ENCODE measurements at regions not wholly inside any gene's neighbourhood (a gene's known extent, or its start where the extent isn't known, plus 50 kb on each side); places are given as distances from the start of the nearest gene placed in this dataset.

GRCh38 chr3:1775321-1775720 lies 323.3 kb upstream of the CNTN4 start:
- Histone ChIP-seq H3K27me3 (ENCODE audit: control insufficient read depth in 2 of 2, insufficient read depth in 2 of 2, low read length in 2 of 2) (no peaks in the 10 kb centered on the region), H3K4me3 (no peak overlapping the region), H3K9ac (ENCODE audit: insufficient read depth in 1 of 2, low read depth in 2 of 2, low read length in 2 of 2) (no peak overlapping the region), H4K20me1 (replicated peaks; ENCODE audit: control insufficient read depth, insufficient read depth, low read length) (no peaks in the 10 kb centered on the region), H3K27ac (ENCODE audit: extremely low read depth, low read depth, low read length) (no peak overlapping the region), H3K4me1 (replicated peaks in 1 of 2; ENCODE audit: control insufficient read depth in 2 of 2, insufficient read depth in 2 of 2, low read length in 2 of 2) (no peaks in the 10 kb centered on the region), H3K79me2 (ENCODE audit: control insufficient read depth, insufficient read depth, low read length) (no peaks in the 10 kb centered on the region), H3K9me1 (ENCODE audit: control insufficient read depth, insufficient read depth, low read length) (no peaks in the 10 kb centered on the region), H2AFZ (ENCODE audit: low read depth, low read length) (no peak overlapping the region), H3K9me3 (replicated peaks; ENCODE audit: control insufficient read depth, insufficient read depth, low read depth, low read length) (peaks cover 3% of the 10 kb centered on the region; the same call in 1 of the 2 replicates), H3K4me2 (ENCODE audit: insufficient read depth, low read length) (no peak overlapping the region), H3K36me3 (ENCODE audit: control insufficient read depth, insufficient read depth, low read length) (no peaks in the 10 kb centered on the region)
- DNase-seq (ENCODE audit: extremely low read depth in 1 of 4, low spot score in 3 of 4) (no peak), ATAC-seq (no peak), FAIRE-seq (no peak)
- no peak for TF ChIP-seq LEF1 (IDR thresholded peaks at IDR 0.05)
- no peak for TF ChIP-seq NKRF (IDR thresholded peaks at IDR 0.05; ENCODE audit: borderline replicate concordance)
- TF ChIP-seq TFE3 (CRISPR knock-in tag; IDR thresholded peaks at IDR 0.05), result peak; percentile 57
- no peak for TF ChIP-seq TRIM25 (IDR thresholded peaks at IDR 0.05; ENCODE audit: borderline replicate concordance)
- TF ChIP-seq USF1 (CRISPR knock-in tag; IDR thresholded peaks at IDR 0.05), result no peak
- no TSS peak for BruUV-seq (replicated peaks)
- POLR2A ChIA-PET, result no interaction called here
- under 1% methylated on average over 6 of the region's 6 CpGs for WGBS (ENCODE audit: insufficient coverage, low coverage, missing lambda C conversion rate)
- in situ Hi-C loops (cut with MboI) (no loop called here), intact Hi-C loops (cut with micrococcal nuclease) (no loop called here)
- CTCF ChIA-PET (ENCODE audit: low intra/inter-chr PET ratio), result no interaction called here
